ENCODE measurements at regions not wholly inside any gene's neighbourhood (a gene's known extent, or its start where the extent isn't known, plus 50 kb on each side); places are given as distances from the start of the nearest gene placed in this dataset.

DNA sequence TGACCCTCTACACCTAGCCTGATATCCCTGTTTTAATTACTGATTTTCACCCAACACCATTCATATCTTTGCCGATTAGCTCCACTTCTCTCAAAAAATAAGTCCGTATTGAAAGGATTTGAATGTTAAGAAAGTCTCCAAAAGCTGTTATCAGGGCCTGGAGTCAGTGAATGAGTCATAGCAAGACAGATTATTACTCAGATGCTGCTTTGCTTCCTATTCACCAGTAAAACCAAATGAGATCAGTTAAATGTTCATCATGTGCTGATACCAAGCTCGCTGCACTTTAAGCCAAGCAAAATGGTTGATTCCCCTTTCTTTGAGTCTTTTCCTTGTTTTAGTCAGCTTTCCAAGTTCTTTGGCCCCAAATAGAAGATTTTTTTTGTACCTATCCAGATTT, 228.4 kb downstream of the FAT3 start:
- TF ChIP-seq FOXA1 (IDR thresholded peaks at IDR 0.05) (no peak), RAD21 (IDR thresholded peaks at IDR 0.05) (no peak), JUND (IDR thresholded peaks at IDR 0.05) (no peak), HNF4A (conservative IDR thresholded peaks at IDR 0.05) (no peak), FOXA2 (IDR thresholded peaks at IDR 0.05) (no peak), HNF4G (IDR thresholded peaks at IDR 0.05) (no peak), SP1 (IDR thresholded peaks at IDR 0.05) (no peak)
- no peaks in the 10 kb centered on the region for H3K36me3 ChIP-seq (ENCODE audit: control insufficient read depth in 4 of 4, insufficient read depth in 3 of 4, low read depth in 1 of 4, low read length in 3 of 4)
- WGBS = 91% methylated on average over 3 of the region's 3 CpGs
- no peaks in the 10 kb centered on the region for H3K4me1 ChIP-seq (ENCODE audit: control insufficient read depth in 4 of 4, insufficient read depth in 4 of 4, low read length in 3 of 4)
- H3K27ac ChIP-seq (ENCODE audit: low read depth in 1 of 2, low read length in 2 of 2) = no peak overlapping the region
- DNase-seq (ENCODE audit: low spot score) = no peak
- H3K9ac ChIP-seq (ENCODE audit: low read depth in 1 of 2, low read length in 2 of 2) = no peak overlapping the region
- no peaks in the 10 kb centered on the region for H3K27me3 ChIP-seq (ENCODE audit: control insufficient read depth in 4 of 4, insufficient read depth in 4 of 4, low read length in 3 of 4)
- H3K4me3 ChIP-seq (ENCODE audit: low read depth in 1 of 3, low read length in 3 of 3) = no peak overlapping the region
- no peaks in the 10 kb centered on the region for H3K9me3 ChIP-seq (ENCODE audit: control insufficient read depth in 4 of 4, low read length in 3 of 4)

DNA sequence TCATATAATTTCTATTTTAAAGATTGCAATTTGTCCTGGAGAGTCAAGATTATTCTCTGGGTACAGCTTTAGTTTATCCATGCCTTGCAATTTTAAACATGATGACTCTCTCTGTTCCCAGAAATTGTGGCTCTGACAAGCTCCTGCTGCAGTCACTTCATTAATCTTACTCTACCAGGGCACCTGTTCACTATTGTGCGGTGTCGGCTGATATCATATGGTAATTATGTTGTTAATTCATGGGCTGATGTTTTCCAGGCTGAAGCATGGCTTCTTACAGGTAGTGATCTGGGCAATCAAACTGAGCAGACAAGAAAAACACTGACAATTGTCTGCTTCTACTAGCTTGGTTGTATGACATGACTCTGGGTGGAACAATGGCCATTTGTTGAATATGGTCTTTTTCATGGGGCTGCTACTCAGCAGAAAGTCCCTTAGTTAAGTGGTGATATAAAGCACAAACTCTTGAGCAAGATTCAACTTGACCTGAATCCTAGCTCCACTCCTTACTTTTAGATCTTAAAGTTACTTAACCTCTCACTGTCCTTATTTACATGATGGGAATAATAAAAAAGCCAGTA, 230.7 kb downstream of the FAT3 start:
- Histone ChIP-seq H3K9ac (ENCODE audit: low read depth in 1 of 2, low read length in 2 of 2) (no peak overlapping the region), H3K4me1 (ENCODE audit: control insufficient read depth in 4 of 4, insufficient read depth in 4 of 4, low read length in 3 of 4) (no peaks in the 10 kb centered on the region), H3K4me3 (ENCODE audit: low read depth in 1 of 3, low read length in 3 of 3) (no peak overlapping the region), H3K36me3 (ENCODE audit: control insufficient read depth in 4 of 4, insufficient read depth in 3 of 4, low read depth in 1 of 4, low read length in 3 of 4) (no peaks in the 10 kb centered on the region), H3K27ac (ENCODE audit: low read depth in 1 of 2, low read length in 2 of 2) (no peak overlapping the region), H3K9me3 (ENCODE audit: control insufficient read depth in 4 of 4, low read length in 3 of 4) (no peaks in the 10 kb centered on the region), H3K27me3 (ENCODE audit: control insufficient read depth in 4 of 4, insufficient read depth in 4 of 4, low read length in 3 of 4) (no peaks in the 10 kb centered on the region)
- TF ChIP-seq GABPA (IDR thresholded peaks at IDR 0.05 in 1 of 2, conservative IDR thresholded peaks at IDR 0.05 in 1 of 2) (no peak), FOXA2 (IDR thresholded peaks at IDR 0.05) (no peak), HNF4A (conservative IDR thresholded peaks at IDR 0.05) (no peak), YY1 (IDR thresholded peaks at IDR 0.05) (no peak), RAD21 (IDR thresholded peaks at IDR 0.05) (no peak), HNF4G (IDR thresholded peaks at IDR 0.05) (no peak), NR2F2 (IDR thresholded peaks at IDR 0.05) (no peak), EGR1 (IDR thresholded peaks at IDR 0.05; ENCODE audit: low read depth in 2 of 2) (no peak), SP1 (IDR thresholded peaks at IDR 0.05) (no peak), JUND (IDR thresholded peaks at IDR 0.05) (no peak), FOXA1 (IDR thresholded peaks at IDR 0.05) (no peak), RXRA (IDR thresholded peaks at IDR 0.05) (no peak), TAF1 (conservative IDR thresholded peaks at IDR 0.05) (no peak)
- TF ChIP-seq, protein P1, sequence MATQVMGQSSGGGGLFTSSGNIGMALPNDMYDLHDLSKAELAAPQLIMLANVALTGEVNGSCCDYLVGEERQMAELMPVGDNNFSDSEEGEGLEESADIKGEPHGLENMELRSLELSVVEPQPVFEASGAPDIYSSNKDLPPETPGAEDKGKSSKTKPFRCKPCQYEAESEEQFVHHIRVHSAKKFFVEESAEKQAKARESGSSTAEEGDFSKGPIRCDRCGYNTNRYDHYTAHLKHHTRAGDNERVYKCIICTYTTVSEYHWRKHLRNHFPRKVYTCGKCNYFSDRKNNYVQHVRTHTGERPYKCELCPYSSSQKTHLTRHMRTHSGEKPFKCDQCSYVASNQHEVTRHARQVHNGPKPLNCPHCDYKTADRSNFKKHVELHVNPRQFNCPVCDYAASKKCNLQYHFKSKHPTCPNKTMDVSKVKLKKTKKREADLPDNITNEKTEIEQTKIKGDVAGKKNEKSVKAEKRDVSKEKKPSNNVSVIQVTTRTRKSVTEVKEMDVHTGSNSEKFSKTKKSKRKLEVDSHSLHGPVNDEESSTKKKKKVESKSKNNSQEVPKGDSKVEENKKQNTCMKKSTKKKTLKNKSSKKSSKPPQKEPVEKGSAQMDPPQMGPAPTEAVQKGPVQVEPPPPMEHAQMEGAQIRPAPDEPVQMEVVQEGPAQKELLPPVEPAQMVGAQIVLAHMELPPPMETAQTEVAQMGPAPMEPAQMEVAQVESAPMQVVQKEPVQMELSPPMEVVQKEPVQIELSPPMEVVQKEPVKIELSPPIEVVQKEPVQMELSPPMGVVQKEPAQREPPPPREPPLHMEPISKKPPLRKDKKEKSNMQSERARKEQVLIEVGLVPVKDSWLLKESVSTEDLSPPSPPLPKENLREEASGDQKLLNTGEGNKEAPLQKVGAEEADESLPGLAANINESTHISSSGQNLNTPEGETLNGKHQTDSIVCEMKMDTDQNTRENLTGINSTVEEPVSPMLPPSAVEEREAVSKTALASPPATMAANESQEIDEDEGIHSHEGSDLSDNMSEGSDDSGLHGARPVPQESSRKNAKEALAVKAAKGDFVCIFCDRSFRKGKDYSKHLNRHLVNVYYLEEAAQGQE (IDR thresholded peaks at IDR 0.05) = no peak
- TF ChIP-seq, protein P2, sequence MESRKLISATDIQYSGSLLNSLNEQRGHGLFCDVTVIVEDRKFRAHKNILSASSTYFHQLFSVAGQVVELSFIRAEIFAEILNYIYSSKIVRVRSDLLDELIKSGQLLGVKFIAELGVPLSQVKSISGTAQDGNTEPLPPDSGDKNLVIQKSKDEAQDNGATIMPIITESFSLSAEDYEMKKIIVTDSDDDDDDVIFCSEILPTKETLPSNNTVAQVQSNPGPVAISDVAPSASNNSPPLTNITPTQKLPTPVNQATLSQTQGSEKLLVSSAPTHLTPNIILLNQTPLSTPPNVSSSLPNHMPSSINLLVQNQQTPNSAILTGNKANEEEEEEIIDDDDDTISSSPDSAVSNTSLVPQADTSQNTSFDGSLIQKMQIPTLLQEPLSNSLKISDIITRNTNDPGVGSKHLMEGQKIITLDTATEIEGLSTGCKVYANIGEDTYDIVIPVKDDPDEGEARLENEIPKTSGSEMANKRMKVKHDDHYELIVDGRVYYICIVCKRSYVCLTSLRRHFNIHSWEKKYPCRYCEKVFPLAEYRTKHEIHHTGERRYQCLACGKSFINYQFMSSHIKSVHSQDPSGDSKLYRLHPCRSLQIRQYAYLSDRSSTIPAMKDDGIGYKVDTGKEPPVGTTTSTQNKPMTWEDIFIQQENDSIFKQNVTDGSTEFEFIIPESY (IDR thresholded peaks at IDR 0.05) = no peak
- TF ChIP-seq, protein P3, sequence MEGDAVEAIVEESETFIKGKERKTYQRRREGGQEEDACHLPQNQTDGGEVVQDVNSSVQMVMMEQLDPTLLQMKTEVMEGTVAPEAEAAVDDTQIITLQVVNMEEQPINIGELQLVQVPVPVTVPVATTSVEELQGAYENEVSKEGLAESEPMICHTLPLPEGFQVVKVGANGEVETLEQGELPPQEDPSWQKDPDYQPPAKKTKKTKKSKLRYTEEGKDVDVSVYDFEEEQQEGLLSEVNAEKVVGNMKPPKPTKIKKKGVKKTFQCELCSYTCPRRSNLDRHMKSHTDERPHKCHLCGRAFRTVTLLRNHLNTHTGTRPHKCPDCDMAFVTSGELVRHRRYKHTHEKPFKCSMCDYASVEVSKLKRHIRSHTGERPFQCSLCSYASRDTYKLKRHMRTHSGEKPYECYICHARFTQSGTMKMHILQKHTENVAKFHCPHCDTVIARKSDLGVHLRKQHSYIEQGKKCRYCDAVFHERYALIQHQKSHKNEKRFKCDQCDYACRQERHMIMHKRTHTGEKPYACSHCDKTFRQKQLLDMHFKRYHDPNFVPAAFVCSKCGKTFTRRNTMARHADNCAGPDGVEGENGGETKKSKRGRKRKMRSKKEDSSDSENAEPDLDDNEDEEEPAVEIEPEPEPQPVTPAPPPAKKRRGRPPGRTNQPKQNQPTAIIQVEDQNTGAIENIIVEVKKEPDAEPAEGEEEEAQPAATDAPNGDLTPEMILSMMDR (IDR thresholded peaks at IDR 0.05; ENCODE audit: low read depth, low read length, missing input control) = no peak
- TF ChIP-seq, protein P4, sequence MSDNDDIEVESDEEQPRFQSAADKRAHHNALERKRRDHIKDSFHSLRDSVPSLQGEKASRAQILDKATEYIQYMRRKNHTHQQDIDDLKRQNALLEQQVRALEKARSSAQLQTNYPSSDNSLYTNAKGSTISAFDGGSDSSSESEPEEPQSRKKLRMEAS (IDR thresholded peaks at IDR 0.05) = no peak
- TF ChIP-seq, protein P5, sequence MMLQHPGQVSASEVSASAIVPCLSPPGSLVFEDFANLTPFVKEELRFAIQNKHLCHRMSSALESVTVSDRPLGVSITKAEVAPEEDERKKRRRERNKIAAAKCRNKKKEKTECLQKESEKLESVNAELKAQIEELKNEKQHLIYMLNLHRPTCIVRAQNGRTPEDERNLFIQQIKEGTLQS (IDR thresholded peaks at IDR 0.05) = no peak
- 92% methylated on average over 2 of the region's 2 CpGs for WGBS
- DNase-seq (ENCODE audit: low spot score) = no peak

Data from liver (tissue), 8 donors.